Spinal cord (tissue), 9 donors: ENCODE measurements at regions not wholly inside any gene's neighbourhood (a gene's known extent, or its start where the extent isn't known, plus 50 kb on each side); places are given as distances from the start of the nearest gene placed in this dataset.

Experiments used
- DNase-seq, 6 donors: peaks; one replicate each; pipeline versions ENCODE4 v3.0.0 to v3.0.0-alpha.2; 2013 to 2015; ENCODE audit warnings: low spot score in 6 of 6, low read depth in 4 of 6
- H3K27ac ChIP-seq: one replicate; pipeline ENCODE4 v1.5.1; 2013; ENCODE audit warnings: low read depth, low read length, control low read depth
- H3K27me3 ChIP-seq: one replicate; pipeline ENCODE4 v1.6.1; 2013; ENCODE audit warnings: low read length; ENCODE audit not compliant: control insufficient read depth, insufficient read depth
- H3K36me3 ChIP-seq: one replicate; pipeline ENCODE4 v1.6.1; 2013; ENCODE audit warnings: low read length; ENCODE audit not compliant: control insufficient read depth, insufficient read depth
- H3K4me1 ChIP-seq: one replicate; pipeline ENCODE4 v1.6.1; 2013; ENCODE audit warnings: low read length; ENCODE audit not compliant: control insufficient read depth, insufficient read depth
- H3K4me3 ChIP-seq: one replicate; pipeline ENCODE4 v1.5.1; 2013; ENCODE audit warnings: low read depth, low read length, control low read depth
- H3K9me3 ChIP-seq: one replicate; pipeline ENCODE4 v1.6.1; 2013; ENCODE audit warnings: low read length; ENCODE audit not compliant: control insufficient read depth, insufficient read depth
- WGBS: methylation state at CpG from one replicate; pipeline ENCODE4 v1.1.5; 2013; ENCODE audit warnings: missing lambda C conversion rate; ENCODE audit not compliant: insufficient coverage; 5-methylcytosine and 5-hydroxymethylcytosine counted together
- donor health status: healthy.

DNA sequence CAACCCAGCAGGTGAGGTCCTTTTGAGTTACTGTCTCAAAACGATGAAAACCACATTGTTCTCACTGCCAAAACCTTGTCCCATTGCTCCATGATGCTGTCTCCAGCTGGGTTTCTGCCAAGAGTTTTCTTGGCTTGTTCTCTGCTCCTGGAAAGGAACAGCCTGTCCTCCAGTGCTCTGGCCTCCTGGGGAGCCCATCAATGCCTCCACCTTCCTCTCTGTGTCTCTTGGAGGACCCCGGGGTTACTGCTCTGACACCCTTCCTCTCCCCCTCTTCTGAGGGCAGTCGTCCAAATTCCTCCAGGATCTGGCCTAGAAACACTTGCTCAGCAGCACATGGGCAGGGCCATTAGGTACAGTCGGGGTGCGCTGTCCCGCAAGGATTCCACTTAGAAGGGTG is 63.9 kb upstream of the RGMA start:
- H3K4me1 ChIP-seq: peaks cover 28% of the 10 kb centered on the region
- H3K27ac ChIP-seq: no peak overlapping the region
- H3K4me3 ChIP-seq: no peak overlapping the region
- H3K9me3 ChIP-seq: no peaks in the 10 kb centered on the region
- WGBS: 7% methylated on average over 6 of the region's 6 CpGs
- DNase-seq: peak; percentile 70 to 96 (median 80)
- H3K27me3 ChIP-seq: no peaks in the 10 kb centered on the region
- no peaks in the 10 kb centered on the region for H3K36me3 ChIP-seq

DNA sequence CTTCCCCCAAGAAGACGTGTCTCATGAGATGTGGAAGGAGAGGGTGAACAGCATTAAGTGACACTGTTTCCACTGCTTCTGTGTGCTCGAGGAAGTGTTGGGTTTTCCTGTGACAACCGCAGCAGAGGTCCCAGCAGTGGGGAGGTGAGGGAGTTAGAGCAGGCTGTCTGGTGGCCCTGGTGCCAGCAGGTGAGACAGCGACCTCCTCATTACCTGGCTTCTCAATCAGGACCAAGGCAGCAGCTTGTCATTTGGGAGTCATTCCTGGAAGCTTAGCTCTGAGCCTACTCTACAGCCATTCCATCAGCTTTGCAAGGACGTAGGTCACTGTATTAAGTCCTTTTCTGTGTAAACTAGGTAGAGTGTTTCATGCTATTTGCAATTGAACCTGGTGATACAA is 63.3 kb upstream of the RGMA start:
- Histone ChIP-seq H3K36me3 (no peaks in the 10 kb centered on the region), H3K4me1 (peaks cover 32% of the 10 kb centered on the region), H3K9me3 (no peaks in the 10 kb centered on the region), H3K4me3 (no peak overlapping the region), H3K27ac (peak overlapping the region; percentile 10), H3K27me3 (no peaks in the 10 kb centered on the region)
- 90% methylated on average over 2 of the region's 5 CpGs for WGBS
- DNase-seq: no peak

DNA sequence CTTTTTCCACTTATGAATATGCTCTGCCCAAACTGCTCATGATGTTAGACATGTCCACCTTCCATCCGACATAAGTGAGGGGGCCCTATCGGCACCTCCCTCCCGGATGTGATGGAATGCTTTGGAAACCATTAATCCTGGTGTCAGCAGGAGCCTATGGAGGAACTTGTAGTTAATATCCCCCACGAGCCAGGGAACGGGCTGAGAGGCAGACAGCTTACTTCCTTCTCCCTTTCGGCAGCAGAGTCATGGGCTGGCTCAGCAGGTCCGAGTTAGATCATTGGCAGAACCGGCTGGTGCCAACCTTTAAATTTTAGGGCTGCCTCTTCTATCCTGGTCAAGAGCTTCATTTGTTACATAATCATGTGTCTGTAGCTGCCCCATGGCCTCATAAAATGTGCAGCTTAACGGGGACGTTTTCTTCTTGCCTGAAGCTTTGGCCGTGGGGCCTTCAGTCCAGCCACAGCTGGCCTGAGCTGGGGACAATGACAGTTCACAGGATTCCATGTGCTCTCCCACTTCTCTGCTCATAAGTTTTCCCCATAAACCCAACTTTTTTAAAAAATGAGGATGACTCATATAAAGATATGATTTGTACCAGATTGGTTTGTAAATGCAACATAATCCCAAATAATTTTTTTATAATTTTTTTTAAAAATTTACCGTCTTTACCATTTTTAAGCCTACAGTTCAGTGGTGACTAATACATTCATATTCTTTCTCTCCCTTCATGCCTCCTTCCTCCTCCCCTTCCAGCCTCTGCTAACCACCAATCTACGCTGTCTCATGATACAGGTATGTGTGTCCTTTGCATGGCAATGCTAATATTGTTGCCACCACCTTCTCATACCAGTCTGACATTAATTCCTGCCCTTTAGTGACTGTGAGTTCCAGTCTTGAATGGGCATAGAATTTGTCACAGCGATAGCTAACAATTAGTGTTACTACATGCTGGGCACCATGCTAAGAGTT is 62.2 kb upstream of the RGMA start:
- H3K9me3 ChIP-seq: no peaks in the 10 kb centered on the region
- 57% methylated on average over 9 of the region's 14 CpGs for WGBS
- no peaks in the 10 kb centered on the region for H3K27me3 ChIP-seq
- H3K4me1 ChIP-seq: peaks cover 38% of the 10 kb centered on the region
- H3K27ac ChIP-seq: no peak overlapping the region
- no peak overlapping the region for H3K4me3 ChIP-seq
- DNase-seq: no peak
- no peaks in the 10 kb centered on the region for H3K36me3 ChIP-seq

DNA sequence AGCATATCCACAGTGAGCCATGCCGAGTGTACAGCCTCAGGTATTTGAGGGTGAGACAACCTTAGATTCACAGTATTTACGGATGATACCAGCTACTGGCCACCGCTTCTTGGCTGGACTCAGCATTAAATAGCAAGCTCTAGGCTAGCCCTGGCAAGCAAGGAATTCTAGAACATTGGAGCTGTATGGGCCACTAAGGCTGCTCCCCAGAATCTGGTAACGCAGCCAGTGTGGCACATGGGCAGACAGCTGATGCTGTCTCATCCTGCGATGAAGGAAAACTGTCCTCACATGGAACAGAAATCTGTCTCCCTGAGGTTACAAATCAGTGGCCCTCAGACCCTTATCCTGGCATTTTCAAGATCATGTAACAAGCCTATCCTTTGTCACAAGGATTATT is 57.6 kb upstream of the RGMA start:
- no peaks in the 10 kb centered on the region for H3K27me3 ChIP-seq

DNA sequence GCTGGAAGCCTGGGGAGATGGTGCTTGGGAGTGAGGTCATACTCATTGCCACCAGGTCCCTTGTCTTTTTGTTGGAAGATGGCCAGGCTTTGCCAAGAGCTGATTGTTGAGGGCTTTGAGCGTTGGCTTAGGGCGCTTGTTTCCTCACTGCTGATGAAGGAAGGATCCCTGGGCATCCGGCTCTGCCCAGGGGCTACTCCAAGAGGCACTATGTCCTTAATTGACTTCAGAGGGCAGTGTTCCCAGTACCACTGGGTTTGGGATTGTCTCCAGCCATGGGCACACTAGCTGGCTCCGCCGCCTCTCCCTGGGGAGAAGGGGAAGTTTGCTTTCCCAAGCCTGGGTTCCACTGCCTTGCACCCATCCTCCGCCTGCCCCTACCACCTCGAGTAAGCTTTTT is 57.2 kb upstream of the RGMA start:
- Histone ChIP-seq H3K4me1 (peaks cover 39% of the 10 kb centered on the region), H3K9me3 (no peaks in the 10 kb centered on the region), H3K27ac (no peak overlapping the region), H3K27me3 (no peaks in the 10 kb centered on the region), H3K36me3 (no peaks in the 10 kb centered on the region), H3K4me3 (no peak overlapping the region)
- 48% methylated on average over 4 of the region's 7 CpGs for WGBS
- DNase-seq: peak in 2 of 6 donors; percentile 45 to 72

More for the DNA sequence above, 57.6 kb upstream of the RGMA start:
- Histone ChIP-seq H3K9me3 (no peaks in the 10 kb centered on the region), H3K27ac (no peak overlapping the region), H3K4me1 (peaks cover 40% of the 10 kb centered on the region), H3K36me3 (no peaks in the 10 kb centered on the region), H3K4me3 (no peak overlapping the region)
- 96% methylated on average over 5 of the region's 5 CpGs for WGBS
- no peak for DNase-seq

DNA sequence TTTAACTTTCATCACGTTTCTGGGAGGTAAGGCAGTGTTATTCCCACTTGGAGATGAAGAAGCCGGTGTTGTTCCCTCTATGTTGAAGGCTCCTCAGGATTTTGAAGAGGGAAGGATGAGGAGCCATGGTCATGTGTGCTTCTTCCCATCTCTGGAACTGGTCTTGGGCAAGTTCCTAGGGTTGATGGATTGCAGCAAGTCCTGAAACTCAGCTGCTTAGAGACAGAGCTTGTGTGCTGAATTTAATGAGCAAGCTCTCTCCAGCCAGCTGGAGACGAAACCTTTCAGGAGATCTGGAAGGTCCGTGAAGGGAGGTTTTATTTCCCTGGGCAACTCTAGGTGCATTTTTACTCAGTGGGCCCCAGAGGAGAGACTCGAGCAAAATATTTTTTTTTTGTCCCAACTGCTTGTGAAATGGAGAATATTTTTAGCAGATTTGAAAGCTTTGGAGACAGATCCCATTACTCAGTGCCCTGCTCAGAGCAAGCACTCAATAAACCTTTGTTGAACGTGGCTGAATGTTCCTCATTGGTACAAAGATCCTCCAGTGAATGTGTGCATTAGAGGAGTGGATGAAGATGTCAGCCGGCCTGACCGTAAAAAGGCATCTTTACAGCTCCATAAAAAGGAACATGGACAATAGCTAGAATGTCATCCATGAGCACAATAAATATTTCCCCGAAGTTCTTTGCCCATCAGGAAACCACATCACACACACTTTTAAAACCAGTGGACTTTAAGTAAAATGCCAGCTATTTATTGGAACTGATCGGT is 55.6 kb upstream of the RGMA start:
- WGBS: 44% methylated on average over 3 of the region's 10 CpGs
- H3K4me1 ChIP-seq: peaks cover 33% of the 10 kb centered on the region
- DNase-seq: peak in 4 of 6 donors; percentile 48 to 84 (median 67)

DNA sequence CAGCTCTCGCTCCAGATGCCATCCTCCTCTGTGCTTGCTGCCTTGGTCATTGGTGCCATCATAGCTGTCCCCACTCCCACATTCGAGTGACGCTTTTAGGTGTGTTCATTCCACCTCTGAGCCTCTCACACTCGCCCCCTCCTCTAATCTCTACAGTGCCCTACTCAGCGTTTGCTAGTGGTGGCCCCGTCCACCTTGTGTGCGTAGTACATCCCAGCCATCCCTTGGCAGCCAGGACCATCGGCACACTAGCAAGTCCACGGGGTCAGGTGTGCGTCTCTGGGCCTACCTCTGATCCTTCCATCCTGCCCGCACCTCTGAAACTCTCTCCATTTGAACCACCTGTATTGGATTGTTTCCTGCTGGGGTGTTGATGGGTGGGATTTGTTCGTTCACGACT is 54.2 kb upstream of the RGMA start:
- H3K9me3 ChIP-seq: no peaks in the 10 kb centered on the region
- no peaks in the 10 kb centered on the region for H3K27me3 ChIP-seq
- no peak overlapping the region for H3K27ac ChIP-seq
- DNase-seq: no peak
- no peak overlapping the region for H3K4me3 ChIP-seq
- 96% methylated on average over 8 of the region's 13 CpGs for WGBS
- H3K36me3 ChIP-seq: no peaks in the 10 kb centered on the region
- peaks cover 36% of the 10 kb centered on the region for H3K4me1 ChIP-seq

More for the DNA sequence above, 55.6 kb upstream of the RGMA start:
- Histone ChIP-seq H3K9me3 (no peaks in the 10 kb centered on the region), H3K4me3 (no peak overlapping the region), H3K27ac (peak overlapping the region; percentile 76), H3K36me3 (no peaks in the 10 kb centered on the region), H3K27me3 (no peaks in the 10 kb centered on the region)

DNA sequence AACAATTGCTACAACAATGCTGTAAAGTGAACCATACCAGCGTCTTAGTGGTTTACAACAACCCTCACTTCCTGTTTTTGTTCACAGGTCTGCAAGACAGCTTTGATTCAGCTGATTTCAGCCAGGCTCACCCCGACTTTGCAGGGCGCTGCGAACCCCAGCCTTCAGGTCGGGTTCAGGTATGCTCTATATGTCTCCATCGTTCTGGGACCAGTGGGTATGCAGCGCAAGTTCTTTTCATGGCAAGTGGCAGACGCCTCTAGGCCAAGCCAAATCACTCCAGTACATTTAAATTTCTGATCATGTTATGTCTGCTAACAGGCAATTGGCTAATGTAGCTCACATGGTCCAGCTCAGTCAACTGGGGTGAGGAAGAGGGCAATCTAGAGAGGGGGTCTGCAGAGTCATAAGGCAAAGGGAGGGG is 52.4 kb upstream of the RGMA start:
- Histone ChIP-seq H3K27me3 (no peaks in the 10 kb centered on the region), H3K4me1 (peaks cover 33% of the 10 kb centered on the region), H3K4me3 (no peak overlapping the region), H3K9me3 (no peaks in the 10 kb centered on the region), H3K36me3 (no peaks in the 10 kb centered on the region), H3K27ac (no peak overlapping the region)
- whole genome bisulfite sequencing: 90% methylated on average over 6 of the region's 8 CpGs
- DNase-seq: no peak

DNA sequence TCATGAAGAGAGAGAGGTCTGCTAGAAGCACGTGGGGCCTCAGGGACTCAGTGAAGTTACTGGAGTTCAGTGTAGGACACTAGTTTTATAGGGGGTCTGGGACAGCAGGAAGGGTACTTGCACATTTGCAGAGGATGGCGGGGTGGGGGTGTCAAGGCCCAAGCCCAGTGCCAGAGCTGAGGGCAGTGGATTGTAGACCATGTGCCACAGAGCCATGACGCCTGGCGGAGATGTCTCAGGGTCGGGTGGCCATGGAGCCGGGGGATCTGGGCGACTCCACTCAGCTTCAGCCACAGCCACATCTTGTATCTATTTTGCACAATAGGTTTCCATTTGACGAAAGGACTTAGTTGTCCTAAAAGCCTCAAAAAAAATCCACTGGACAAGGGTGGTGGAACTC is 50.4 kb upstream of the RGMA start:
- peaks cover 22% of the 10 kb centered on the region for H3K4me1 ChIP-seq
- no peak overlapping the region for H3K27ac ChIP-seq
- 94% methylated on average over 8 of the region's 8 CpGs for whole genome bisulfite sequencing

More for the DNA sequence above, 50.4 kb upstream of the RGMA start:
- DNase-seq: no peak
- H3K27me3 ChIP-seq: no peaks in the 10 kb centered on the region
- H3K9me3 ChIP-seq: no peaks in the 10 kb centered on the region
- no peak overlapping the region for H3K4me3 ChIP-seq
- no peaks in the 10 kb centered on the region for H3K36me3 ChIP-seq
